Mammary epithelial cell (primary cell): ENCODE measurements at regions not wholly inside any gene's neighbourhood (a gene's known extent, or its start where the extent isn't known, plus 50 kb on each side); places are given as distances from the start of the nearest gene placed in this dataset.

Experiments used
- CTCF ChIP-seq, 2 donors: IDR thresholded peaks in 1 of 2; conservative IDR thresholded peaks in 1 of 2; 2 replicates each; pipeline ENCODE4 v1.5.1; 2011 to 2012; ENCODE audit warnings: inconsistent platforms in 2 of 2, low read length in 2 of 2, mild to moderate bottlenecking in 2 of 2, control low read depth in 1 of 2, low read depth in 1 of 2; ENCODE audit not compliant: insufficient read depth in 1 of 2; ENCODE audit errors: extremely low read depth in 1 of 2
- EZH2 ChIP-seq: IDR thresholded peaks from 2 replicates; pipeline ENCODE4 v1.6.1; 2012; ENCODE audit warnings: low read length, inconsistent platforms, borderline replicate concordance

GRCh38 chr3:139738697-139739096 is 60.9 kb upstream of the NMNAT3 start:
- TF ChIP-seq CTCF (conservative IDR thresholded peaks at IDR 0.05 in 1 of 2, IDR thresholded peaks at IDR 0.05 in 1 of 2; ENCODE audit: extremely low read depth in 1 of 2, insufficient read depth in 1 of 2, low read depth in 1 of 2, low read length in 2 of 2) (no peak), EZH2 (no peak)
